Liver (tissue), 8 donors: ENCODE measurements at regions not wholly inside any gene's neighbourhood (a gene's known extent, or its start where the extent isn't known, plus 50 kb on each side); places are given as distances from the start of the nearest gene placed in this dataset.

Source experiments
- DNase-seq: peaks from one replicate; pipeline ENCODE4 v3.0.0-alpha.2; 2017; ENCODE audit warnings: low spot score
- H3K27ac ChIP-seq, 2 donors: one replicate each; pipeline ENCODE4 v1.7.0; 2013; ENCODE audit warnings: inconsistent platforms in 2 of 2, low read length in 2 of 2, control low read depth in 1 of 2, low read depth in 1 of 2, mild to moderate bottlenecking in 1 of 2
- H3K27me3 ChIP-seq, 4 donors: one replicate each; pipeline versions ENCODE4 v1.6.1 to v1.7.0; 2013; ENCODE audit warnings: low read length in 3 of 4, inconsistent platforms in 1 of 4, mild to moderate bottlenecking in 1 of 4, moderate library complexity in 1 of 4; ENCODE audit not compliant: control insufficient read depth in 4 of 4, insufficient read depth in 4 of 4
- H3K36me3 ChIP-seq, 4 donors: one replicate each; pipeline versions ENCODE4 v1.6.1 to v1.7.0; 2013; ENCODE audit warnings: low read length in 3 of 4, mild to moderate bottlenecking in 3 of 4, low read depth in 1 of 4, moderate library complexity in 1 of 4; ENCODE audit not compliant: control insufficient read depth in 4 of 4, insufficient read depth in 3 of 4
- H3K4me1 ChIP-seq, 4 donors: one replicate each; pipeline versions ENCODE4 v1.6.1 to v1.7.0; 2013; ENCODE audit warnings: low read length in 3 of 4, mild to moderate bottlenecking in 3 of 4, moderate library complexity in 1 of 4; ENCODE audit not compliant: control insufficient read depth in 4 of 4, insufficient read depth in 4 of 4
- H3K4me3 ChIP-seq, 3 donors: one replicate each; pipeline versions ENCODE4 v1.6.1 to v1.7.0; 2013; ENCODE audit warnings: low read length in 3 of 3, control low read depth in 1 of 3, low read depth in 1 of 3, mild to moderate bottlenecking in 1 of 3
- H3K9ac ChIP-seq, 2 donors: one replicate each; pipeline ENCODE4 v1.7.0; 2013; ENCODE audit warnings: low read length in 2 of 2, mild to moderate bottlenecking in 2 of 2, moderate library complexity in 2 of 2, control low read depth in 1 of 2, low read depth in 1 of 2
- H3K9me3 ChIP-seq, 4 donors: one replicate each; pipeline versions ENCODE4 v1.6.1 to v1.7.0; 2013; ENCODE audit warnings: low read length in 3 of 4; ENCODE audit not compliant: control insufficient read depth in 4 of 4
- EGR1 ChIP-seq, 2 donors: IDR thresholded peaks; 2 replicates each; pipeline ENCODE4 v1.6.1; 2016 to 2018; ENCODE audit warnings: antibody characterized with exemption in 2 of 2, low read depth in 2 of 2
- FOXA1 ChIP-seq: IDR thresholded peaks from 2 replicates; pipeline ENCODE4 v1.6.1; 2016; ENCODE audit warnings: antibody characterized with exemption
- FOXA2 ChIP-seq: IDR thresholded peaks from 2 replicates; pipeline ENCODE4 v1.6.1; 2016; ENCODE audit warnings: antibody characterized with exemption
- GABPA ChIP-seq, 2 donors: IDR thresholded peaks in 1 of 2; conservative IDR thresholded peaks in 1 of 2; 2 replicates each; pipeline ENCODE4 v1.6.1; 2016; ENCODE audit warnings: antibody characterized with exemption in 2 of 2, mild to moderate bottlenecking in 1 of 2, moderate library complexity in 1 of 2
- HNF4A ChIP-seq, 2 donors: conservative IDR thresholded peaks; 2 replicates each; pipeline ENCODE4 v1.6.1; 2016; ENCODE audit warnings: antibody characterized with exemption in 2 of 2, mild to moderate bottlenecking in 2 of 2
- HNF4G ChIP-seq: IDR thresholded peaks from 2 replicates; pipeline ENCODE4 v1.6.1; 2016; ENCODE audit warnings: antibody characterized with exemption
- JUND ChIP-seq, 2 donors: IDR thresholded peaks; 2 replicates each; pipeline ENCODE4 v1.6.1; 2016; ENCODE audit warnings: antibody characterized with exemption in 2 of 2
- NR2F2 ChIP-seq: IDR thresholded peaks from 2 replicates; pipeline ENCODE4 v1.6.1; 2016; ENCODE audit warnings: antibody characterized with exemption
- RAD21 ChIP-seq, 2 donors: IDR thresholded peaks; 2 replicates each; pipeline ENCODE4 v1.6.1; 2016; ENCODE audit warnings: antibody characterized with exemption in 2 of 2, mild to moderate bottlenecking in 2 of 2
- RXRA ChIP-seq, 2 donors: IDR thresholded peaks; 2 replicates each; pipeline ENCODE4 v1.6.1; 2017 to 2018; ENCODE audit warnings: antibody characterized with exemption in 2 of 2, mild to moderate bottlenecking in 1 of 2
- SP1 ChIP-seq: IDR thresholded peaks from 2 replicates; pipeline ENCODE4 v1.6.1; 2018; ENCODE audit warnings: antibody characterized with exemption, mild to moderate bottlenecking
- TAF1 ChIP-seq: conservative IDR thresholded peaks from 2 replicates; pipeline ENCODE4 v1.6.1; 2016; ENCODE audit warnings: antibody characterized with exemption, mild to moderate bottlenecking
- YY1 ChIP-seq: IDR thresholded peaks from 2 replicates; pipeline ENCODE4 v1.6.1; 2016; ENCODE audit warnings: antibody characterized with exemption, mild to moderate bottlenecking
- ZBTB33 ChIP-seq: IDR thresholded peaks from 2 replicates; pipeline ENCODE4 v1.6.1; 2016; ENCODE audit warnings: antibody characterized with exemption
- WGBS: extraction: QIAGEN DNeasy Blood & Tissue Kit; methylation state at CpG from one replicate; pipeline ENCODE4 v1.1.7; 2013; 5-methylcytosine and 5-hydroxymethylcytosine counted together
- TF ChIP-seq, protein P1 (sequence below): IDR thresholded peaks from 2 replicates; pipeline ENCODE4 v1.6.1; 2016; ENCODE audit warnings: antibody characterized with exemption
- TF ChIP-seq, protein P2 (sequence below): IDR thresholded peaks from 2 replicates; pipeline ENCODE4 v1.6.1; 2016; ENCODE audit warnings: antibody characterized with exemption, mild to moderate bottlenecking
- TF ChIP-seq, protein P3 (sequence below): IDR thresholded peaks from 2 replicates; pipeline ENCODE4 v1.6.1; 2016; ENCODE audit warnings: antibody characterized with exemption
- TF ChIP-seq, protein P4 (sequence below): fragments of 150-350 bp; IDR thresholded peaks from 2 replicates; pipeline ENCODE4 v1.5.1; 2017; ENCODE audit warnings: improper control_type of control experiment, low read depth, low read length; ENCODE audit not compliant: missing input control
- donor health status: healthy.
- donor health status: healthy.
- donor health status: healthy.
- donor health status: healthy.
- donor health status: healthy.

GRCh38 chr22:47484960-47485569, 722.6 kb downstream of the TBC1D22A start:
- no peak overlapping the region for H3K27ac ChIP-seq
- no peaks in the 10 kb centered on the region for H3K36me3 ChIP-seq
- no peaks in the 10 kb centered on the region for H3K9me3 ChIP-seq
- H3K4me1 ChIP-seq = no peaks in the 10 kb centered on the region
- no peak overlapping the region for H3K9ac ChIP-seq
- 59% methylated on average over 4 of the region's 4 CpGs for WGBS
- H3K4me3 ChIP-seq = no peak overlapping the region
- no peak for TF ChIP-seq TAF1
- TF ChIP-seq, protein P1, sequence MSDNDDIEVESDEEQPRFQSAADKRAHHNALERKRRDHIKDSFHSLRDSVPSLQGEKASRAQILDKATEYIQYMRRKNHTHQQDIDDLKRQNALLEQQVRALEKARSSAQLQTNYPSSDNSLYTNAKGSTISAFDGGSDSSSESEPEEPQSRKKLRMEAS = no peak
- TF ChIP-seq RXRA (IDR thresholded peaks at IDR 0.05) = no peak
- TF ChIP-seq, protein P2, sequence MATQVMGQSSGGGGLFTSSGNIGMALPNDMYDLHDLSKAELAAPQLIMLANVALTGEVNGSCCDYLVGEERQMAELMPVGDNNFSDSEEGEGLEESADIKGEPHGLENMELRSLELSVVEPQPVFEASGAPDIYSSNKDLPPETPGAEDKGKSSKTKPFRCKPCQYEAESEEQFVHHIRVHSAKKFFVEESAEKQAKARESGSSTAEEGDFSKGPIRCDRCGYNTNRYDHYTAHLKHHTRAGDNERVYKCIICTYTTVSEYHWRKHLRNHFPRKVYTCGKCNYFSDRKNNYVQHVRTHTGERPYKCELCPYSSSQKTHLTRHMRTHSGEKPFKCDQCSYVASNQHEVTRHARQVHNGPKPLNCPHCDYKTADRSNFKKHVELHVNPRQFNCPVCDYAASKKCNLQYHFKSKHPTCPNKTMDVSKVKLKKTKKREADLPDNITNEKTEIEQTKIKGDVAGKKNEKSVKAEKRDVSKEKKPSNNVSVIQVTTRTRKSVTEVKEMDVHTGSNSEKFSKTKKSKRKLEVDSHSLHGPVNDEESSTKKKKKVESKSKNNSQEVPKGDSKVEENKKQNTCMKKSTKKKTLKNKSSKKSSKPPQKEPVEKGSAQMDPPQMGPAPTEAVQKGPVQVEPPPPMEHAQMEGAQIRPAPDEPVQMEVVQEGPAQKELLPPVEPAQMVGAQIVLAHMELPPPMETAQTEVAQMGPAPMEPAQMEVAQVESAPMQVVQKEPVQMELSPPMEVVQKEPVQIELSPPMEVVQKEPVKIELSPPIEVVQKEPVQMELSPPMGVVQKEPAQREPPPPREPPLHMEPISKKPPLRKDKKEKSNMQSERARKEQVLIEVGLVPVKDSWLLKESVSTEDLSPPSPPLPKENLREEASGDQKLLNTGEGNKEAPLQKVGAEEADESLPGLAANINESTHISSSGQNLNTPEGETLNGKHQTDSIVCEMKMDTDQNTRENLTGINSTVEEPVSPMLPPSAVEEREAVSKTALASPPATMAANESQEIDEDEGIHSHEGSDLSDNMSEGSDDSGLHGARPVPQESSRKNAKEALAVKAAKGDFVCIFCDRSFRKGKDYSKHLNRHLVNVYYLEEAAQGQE = no peak
- TF ChIP-seq HNF4A (conservative IDR thresholded peaks at IDR 0.05) = no peak
- TF ChIP-seq, protein P3, sequence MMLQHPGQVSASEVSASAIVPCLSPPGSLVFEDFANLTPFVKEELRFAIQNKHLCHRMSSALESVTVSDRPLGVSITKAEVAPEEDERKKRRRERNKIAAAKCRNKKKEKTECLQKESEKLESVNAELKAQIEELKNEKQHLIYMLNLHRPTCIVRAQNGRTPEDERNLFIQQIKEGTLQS = no peak
- no peak for TF ChIP-seq FOXA2
- TF ChIP-seq RAD21 (IDR thresholded peaks at IDR 0.05) = no peak
- TF ChIP-seq, protein P4, sequence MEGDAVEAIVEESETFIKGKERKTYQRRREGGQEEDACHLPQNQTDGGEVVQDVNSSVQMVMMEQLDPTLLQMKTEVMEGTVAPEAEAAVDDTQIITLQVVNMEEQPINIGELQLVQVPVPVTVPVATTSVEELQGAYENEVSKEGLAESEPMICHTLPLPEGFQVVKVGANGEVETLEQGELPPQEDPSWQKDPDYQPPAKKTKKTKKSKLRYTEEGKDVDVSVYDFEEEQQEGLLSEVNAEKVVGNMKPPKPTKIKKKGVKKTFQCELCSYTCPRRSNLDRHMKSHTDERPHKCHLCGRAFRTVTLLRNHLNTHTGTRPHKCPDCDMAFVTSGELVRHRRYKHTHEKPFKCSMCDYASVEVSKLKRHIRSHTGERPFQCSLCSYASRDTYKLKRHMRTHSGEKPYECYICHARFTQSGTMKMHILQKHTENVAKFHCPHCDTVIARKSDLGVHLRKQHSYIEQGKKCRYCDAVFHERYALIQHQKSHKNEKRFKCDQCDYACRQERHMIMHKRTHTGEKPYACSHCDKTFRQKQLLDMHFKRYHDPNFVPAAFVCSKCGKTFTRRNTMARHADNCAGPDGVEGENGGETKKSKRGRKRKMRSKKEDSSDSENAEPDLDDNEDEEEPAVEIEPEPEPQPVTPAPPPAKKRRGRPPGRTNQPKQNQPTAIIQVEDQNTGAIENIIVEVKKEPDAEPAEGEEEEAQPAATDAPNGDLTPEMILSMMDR = no peak
- no peaks in the 10 kb centered on the region for H3K27me3 ChIP-seq
- no peak for DNase-seq

DNA sequence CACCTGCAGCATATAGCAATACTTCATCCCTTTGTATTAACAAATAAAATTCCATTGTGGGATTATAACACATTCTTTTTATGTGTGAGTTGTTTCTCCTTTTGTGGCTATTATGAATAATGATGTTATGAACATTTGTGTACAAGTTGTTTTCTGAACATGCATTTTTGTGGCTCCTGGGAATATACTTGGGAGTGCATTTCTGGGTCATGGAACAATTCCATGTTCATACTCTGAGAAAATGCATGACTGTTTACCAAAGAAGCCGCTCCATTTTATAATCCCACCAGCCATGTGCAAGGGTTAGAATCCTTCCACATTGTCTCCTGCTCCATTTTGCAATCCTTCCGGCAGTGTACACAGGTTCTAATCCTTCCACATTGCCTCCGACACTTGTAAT, 713.8 kb downstream of the TBC1D22A start:
- Histone ChIP-seq H3K9me3 (no peaks in the 10 kb centered on the region), H3K9ac (no peak overlapping the region), H3K27ac (no peak overlapping the region), H3K4me3 (no peak overlapping the region), H3K27me3 (peaks cover 0 to 7% (median 0%) of the 10 kb centered on the region in 4 donors), H3K36me3 (no peaks in the 10 kb centered on the region), H3K4me1 (no peaks in the 10 kb centered on the region)
- DNase-seq = no peak
- 89% methylated on average over 3 of the region's 3 CpGs for WGBS
- TF ChIP-seq ZBTB33 (no peak), RXRA (IDR thresholded peaks at IDR 0.05) (no peak), YY1 (no peak), FOXA2 (no peak), TAF1 (no peak), HNF4G (no peak), HNF4A (conservative IDR thresholded peaks at IDR 0.05) (no peak), JUND (IDR thresholded peaks at IDR 0.05) (no peak), RAD21 (IDR thresholded peaks at IDR 0.05) (no peak), EGR1 (IDR thresholded peaks at IDR 0.05; ENCODE audit: low read depth in 2 of 2) (no peak), SP1 (no peak), FOXA1 (no peak), GABPA (IDR thresholded peaks at IDR 0.05 in 1 of 2, conservative IDR thresholded peaks at IDR 0.05 in 1 of 2) (no peak), NR2F2 (no peak)
- TF ChIP-seq, protein P2 = no peak
- TF ChIP-seq, protein P4 = no peak
- TF ChIP-seq, protein P1 = no peak
